GM20000 (cell line): ENCODE measurements at regions not wholly inside any gene's neighbourhood (a gene's known extent, or its start where the extent isn't known, plus 50 kb on each side); places are given as distances from the start of the nearest gene placed in this dataset.

Experiments
- DNase-seq: peaks from one replicate; pipeline ENCODE4 v3.0.0; 2012; ENCODE audit warnings: low spot score
- TF ChIP-seq, protein P1 (sequence below): IDR thresholded peaks from 2 replicates; pipeline ENCODE4 v1.5.1; 2012; ENCODE audit warnings: mild to moderate bottlenecking, control low read depth; ENCODE audit errors: extremely low read depth, missing control alignments

DNA sequence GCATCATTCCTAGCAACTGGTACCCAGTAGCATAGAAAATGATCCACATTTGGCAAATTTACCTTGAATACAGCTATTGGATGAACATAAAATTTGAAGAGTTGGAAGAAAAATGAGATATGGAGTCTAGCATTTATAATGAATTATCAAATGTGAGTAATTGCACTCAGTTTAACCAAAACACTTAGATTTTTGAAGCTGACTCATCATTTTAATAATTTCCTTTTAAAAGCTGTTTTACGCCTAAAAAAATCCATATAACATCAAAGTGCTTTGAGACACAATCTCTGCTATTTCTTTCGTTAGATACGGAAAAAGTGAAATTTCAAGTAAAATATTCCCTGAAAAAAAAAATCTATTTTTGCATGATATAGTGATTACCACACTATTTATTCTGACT lies 767.4 kb downstream of the ROBO2 start:
- TF ChIP-seq, protein P1, sequence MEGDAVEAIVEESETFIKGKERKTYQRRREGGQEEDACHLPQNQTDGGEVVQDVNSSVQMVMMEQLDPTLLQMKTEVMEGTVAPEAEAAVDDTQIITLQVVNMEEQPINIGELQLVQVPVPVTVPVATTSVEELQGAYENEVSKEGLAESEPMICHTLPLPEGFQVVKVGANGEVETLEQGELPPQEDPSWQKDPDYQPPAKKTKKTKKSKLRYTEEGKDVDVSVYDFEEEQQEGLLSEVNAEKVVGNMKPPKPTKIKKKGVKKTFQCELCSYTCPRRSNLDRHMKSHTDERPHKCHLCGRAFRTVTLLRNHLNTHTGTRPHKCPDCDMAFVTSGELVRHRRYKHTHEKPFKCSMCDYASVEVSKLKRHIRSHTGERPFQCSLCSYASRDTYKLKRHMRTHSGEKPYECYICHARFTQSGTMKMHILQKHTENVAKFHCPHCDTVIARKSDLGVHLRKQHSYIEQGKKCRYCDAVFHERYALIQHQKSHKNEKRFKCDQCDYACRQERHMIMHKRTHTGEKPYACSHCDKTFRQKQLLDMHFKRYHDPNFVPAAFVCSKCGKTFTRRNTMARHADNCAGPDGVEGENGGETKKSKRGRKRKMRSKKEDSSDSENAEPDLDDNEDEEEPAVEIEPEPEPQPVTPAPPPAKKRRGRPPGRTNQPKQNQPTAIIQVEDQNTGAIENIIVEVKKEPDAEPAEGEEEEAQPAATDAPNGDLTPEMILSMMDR = no peak
- no peak for DNase-seq

DNA sequence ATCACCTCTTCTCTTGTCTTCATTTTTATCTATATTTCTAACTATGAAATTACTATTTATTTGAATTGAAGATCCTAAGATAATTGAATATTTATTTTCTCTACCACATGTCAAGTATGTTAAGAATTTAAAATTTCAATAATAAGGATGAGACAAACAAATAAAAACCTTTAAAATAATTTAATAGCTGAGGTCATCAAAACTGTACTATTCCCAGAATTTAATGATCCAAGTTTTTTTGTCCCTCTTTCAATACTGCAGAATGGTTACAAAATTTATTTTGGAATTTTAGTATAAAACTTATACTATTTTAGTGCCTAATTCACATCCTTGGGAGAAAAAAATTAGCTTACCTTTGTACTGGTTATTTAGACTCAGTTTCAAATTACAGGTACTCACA lies 774.9 kb downstream of the ROBO2 start:
- TF ChIP-seq, protein P1 = no peak

DNA sequence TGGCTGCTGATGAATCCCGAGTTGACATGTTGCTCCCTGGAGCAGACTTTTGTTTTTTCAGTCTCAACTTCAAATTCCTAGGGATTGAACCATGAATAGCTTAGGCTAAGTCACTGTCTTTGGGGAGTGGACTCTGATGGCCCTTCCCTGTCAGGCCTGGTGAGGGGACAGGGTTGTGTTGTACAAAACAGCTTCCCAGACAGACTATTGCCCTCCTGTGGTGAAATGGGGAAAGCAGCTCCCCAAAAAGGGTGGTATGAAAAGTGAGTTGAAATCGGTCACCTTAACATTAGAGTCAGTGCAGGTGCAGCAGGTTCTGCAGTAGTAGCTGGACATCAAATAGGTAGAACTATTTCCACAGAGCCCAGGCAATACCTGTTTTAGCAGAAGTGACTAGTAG lies 775.6 kb downstream of the ROBO2 start:
- TF ChIP-seq, protein P1 = no peak
- DNase-seq = no peak

More for the DNA sequence above, 774.9 kb downstream of the ROBO2 start:
- DNase-seq = no peak

DNA sequence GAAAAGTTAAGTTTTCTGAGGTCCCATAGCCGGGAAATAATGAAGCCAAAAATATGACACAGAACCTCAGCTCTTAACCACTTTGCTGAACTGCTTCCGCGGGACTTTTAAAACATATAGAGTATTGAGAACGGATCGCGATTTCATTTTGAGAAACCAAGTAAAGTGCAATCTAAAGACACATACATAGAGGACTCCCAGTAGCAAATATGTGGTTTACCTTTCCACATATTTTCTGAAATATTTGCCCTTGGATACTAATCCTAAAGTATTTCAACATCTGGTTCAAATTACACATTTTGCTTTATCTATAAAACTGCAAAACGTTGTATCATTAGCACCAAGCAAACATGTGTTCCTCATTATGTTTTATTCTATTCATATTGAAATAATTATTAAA lies 776.5 kb downstream of the ROBO2 start:
- TF ChIP-seq, protein P1 = no peak
- no peak for DNase-seq

DNA sequence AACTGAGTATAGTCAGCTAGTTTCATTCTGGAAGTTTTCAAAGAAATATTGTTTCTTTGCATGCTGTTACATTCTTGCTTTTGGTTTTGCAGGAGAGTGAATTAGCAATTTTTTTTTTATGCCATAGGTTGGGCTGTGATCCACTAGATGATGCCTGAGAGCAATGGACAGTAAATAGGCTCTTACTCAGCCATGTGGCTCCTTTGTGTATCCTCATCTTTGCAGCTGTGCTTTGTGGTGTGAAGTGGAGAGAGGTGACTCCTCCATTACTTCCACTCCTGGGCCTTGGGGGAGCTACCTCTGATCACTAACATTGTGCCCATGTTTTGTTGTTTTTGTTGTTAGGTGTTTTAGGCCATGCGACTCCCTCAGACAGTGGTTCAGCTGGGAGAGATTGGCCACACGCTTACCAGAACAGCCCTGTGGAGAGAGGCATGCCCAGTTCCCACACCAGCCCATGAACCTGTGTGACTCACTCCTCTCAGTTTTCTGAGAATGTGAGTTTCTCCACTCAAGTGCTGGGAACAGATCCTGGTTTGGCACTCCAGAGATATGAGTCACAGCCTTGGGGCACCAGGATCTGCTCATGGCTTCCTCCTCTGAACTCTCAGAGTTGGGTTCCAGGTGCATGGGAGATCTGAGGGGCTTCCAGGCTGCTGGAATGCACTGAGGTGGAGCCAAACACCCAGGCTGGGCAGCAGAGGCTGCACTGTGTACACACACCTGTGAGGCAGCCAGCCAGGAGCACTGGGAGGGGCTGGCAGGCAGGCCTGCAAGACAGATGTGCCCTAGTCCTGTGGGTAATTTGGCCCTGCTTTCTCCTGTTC lies 785.3 kb downstream of the ROBO2 start:
- TF ChIP-seq, protein P1 = no peak
- DNase-seq = no peak

DNA sequence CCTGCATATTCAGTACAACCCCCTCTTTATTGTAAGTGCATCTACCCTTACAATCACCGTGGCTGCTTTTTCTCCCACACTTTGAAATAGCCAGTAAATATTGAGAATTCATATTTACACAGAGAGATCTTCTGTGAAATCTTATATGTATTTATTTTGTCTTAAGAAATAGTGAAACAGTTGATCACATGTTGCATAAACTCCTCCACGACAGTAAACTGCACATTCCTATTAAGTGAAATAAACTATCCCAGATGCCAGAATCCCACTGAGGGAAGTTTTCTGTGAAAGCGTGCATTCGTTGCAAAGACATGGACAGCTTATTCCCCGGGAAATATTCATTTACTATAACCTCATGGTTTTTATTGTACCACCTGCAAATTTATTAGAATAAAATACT lies 796.0 kb downstream of the ROBO2 start:
- TF ChIP-seq, protein P1 = no peak
- no peak for DNase-seq

DNA sequence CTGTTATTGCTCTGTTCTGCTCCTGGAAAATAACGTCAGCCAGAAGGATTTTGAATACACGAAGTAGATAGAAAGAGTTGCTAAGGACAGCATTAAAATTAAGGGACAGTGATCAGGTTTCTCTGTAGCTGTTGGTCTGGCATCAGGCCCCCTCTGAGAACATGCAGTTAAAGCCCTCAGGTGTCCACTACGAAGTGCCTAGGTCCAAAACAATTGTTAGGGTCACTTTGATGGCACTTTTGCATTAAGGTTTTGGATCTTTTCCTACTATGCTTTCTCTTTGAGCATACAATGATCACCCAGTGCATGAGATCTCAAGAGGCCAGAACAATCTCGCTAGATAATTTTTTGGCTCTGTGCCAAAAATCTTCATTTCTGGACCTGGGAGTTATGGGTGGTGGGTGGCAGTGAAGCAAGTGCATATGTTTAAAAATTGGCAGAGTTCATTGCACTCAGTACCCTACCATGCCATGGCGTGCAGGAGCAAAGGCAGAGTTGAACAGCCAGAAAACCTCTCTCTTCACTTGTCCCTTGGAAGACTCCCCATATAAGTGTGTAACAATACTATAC lies 797.6 kb downstream of the ROBO2 start:
- DNase-seq = no peak
- TF ChIP-seq, protein P1 = no peak
